ENCODE measurements at regions not wholly inside any gene's neighbourhood (a gene's known extent, or its start where the extent isn't known, plus 50 kb on each side); places are given as distances from the start of the nearest gene placed in this dataset.

DNA sequence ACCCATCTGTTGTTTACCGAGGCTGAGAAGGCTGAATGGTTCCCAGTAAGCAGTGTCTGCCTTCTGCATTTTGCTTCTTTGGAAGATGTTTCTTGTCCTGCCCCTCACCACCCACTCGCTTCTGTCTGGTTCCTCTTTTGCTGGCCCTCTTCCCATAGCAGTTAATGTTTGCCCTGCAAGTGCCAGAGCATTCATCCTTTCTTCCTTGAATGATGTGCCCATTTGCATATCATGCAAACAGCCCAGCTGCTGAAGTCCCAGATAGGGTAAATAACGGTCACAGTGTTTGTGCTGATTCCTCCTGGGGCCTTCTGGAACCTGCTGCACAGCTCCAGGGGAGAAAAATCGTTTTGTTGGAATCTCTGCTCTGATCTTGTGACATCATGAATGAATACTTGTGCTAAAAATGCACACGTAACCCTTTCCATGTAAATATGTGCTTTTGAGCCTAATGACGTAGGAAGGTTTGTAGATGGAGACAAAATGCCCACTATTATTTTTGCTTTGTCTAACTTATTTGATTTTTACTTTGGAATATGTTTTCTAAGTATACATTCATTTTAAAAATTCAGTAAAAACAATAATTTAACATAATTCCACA lies 381.0 kb downstream of the SOX2 start:
- DNase-seq = peak; percentile 7

DNA sequence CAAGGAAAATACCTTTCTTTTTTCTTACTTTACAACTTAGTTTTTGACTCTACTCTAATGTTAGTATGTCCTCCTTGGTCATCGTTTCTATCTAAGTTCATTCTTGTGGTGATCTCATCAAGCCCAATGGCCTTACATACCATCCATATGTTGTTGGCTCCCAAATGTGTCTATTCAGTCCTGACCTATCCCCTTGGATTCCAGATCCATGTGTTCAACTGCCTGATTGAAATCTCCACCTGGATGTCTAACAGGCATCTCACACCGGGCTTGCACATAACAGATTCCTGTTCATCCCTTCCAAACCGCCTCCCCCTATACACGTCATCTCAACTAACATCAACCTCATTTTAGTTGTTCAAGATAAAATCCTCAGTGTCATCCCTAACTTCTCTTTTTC lies 382.6 kb downstream of the SOX2 start:
- DNase-seq = no peak

DNA sequence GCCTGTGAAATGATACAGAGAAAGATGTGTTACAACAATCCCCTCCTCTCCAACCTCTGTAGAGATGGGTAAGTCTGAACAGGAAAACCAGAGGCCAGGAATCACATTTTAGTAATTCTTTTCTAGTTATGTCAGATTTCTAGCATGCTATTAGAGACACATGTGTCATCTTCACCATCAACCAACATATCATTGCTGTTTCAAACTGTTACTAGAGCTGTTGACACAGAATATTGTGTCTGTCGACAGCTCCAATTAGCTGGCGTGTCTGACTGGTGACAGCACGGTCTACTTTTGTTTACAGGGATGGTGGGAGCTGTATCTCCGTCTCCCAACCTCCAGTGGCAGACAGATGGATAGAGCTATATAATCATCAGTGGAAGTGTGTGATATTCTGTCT lies 393.2 kb downstream of the SOX2 start:
- DNase-seq = no peak

DNA sequence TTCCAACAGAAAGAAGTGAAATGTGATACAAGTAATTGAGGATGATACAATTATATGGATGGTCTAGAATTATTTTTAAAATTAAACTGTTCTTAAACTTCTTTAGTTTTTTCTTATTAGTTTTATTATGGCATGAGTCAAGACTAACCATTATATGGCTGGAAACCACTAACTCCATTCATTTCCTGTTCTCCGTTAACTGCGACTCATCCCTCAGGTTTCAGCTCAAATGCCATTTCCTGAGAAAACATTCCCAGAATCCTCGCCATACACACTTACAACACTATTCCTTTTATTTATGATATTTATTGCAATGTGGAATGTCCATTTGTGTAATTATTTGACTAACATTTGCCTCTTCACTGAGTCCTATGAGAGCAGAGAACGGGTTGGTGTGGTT lies 394.1 kb downstream of the SOX2 start:
- DNase-seq = no peak

- no peak for DNase-seq
These were observed 396.6 kb downstream of the SOX2 start for GRCh38 chr3:182108371-182108770.

- no peak for DNase-seq
These were observed 400.2 kb downstream of the SOX2 start for GRCh38 chr3:182111967-182112366.

GRCh38 chr3:182115328-182116015 lies 403.7 kb downstream of the SOX2 start:
- no peak for DNase-seq

DNA sequence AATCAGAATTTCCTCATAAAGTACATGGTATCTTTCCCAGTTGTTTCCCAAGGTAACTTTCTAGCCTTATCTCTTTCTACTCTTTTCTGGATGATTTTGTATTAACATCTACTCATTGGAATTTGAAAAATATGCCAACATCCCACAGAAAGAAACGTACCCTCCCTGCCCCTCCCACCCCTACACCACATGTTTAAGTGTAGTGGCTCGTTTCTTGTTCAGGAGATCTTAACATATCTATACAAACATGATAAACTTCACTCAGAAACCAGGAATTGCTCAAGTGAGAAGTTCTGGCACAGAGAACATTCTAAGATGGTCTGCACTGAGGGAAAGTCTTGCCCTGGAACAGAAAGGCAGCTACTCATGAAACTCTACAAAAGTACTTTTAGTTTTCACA lies 404.7 kb downstream of the SOX2 start:
- DNase-seq = no peak

DNA sequence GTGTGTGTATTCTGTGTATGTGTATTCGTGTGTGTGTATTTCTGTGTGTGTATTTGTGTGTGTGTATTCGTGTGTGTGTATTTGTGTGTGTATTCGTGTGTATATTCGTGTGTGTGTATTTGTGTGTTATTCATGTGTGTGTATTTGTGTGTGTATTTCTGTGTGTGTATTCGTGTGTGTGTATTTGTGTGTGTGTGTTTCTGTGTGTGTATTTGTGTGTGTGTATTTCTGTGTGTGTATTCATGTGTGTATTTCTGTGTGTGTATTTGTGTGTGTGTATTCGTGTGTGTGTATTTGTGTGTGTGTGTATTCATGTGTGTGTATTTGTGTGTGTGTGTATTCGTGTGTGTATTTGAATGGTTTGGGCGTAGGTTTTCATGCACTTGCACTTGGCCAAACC lies 405.4 kb downstream of the SOX2 start:
- no peak for DNase-seq

DNA sequence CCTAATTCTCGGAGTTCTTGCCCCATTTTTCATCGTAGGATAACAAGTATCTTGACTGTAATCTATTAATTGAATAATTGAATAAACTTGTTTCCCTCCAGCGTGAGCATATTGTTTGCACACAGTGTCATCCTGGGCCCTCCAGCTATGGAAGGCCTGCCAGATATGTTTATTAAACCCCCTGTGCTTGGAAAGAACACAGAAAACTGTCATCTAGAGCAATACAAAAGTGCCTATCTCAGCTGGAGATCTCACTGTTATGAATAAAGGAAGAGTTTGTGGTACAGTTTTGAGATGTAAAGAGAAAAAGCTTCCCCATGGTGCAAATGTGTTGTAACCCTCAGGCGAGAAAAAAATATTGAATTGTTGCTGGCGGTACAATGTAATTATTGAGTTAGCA lies 405.9 kb downstream of the SOX2 start:
- no peak for DNase-seq

- no peak for DNase-seq
These were observed 406.3 kb downstream of the SOX2 start for GRCh38 chr3:182118066-182118465.

GRCh38 chr3:182121401-182121800 lies 409.7 kb downstream of the SOX2 start:
- DNase-seq = no peak

GRCh38 chr3:182122779-182123178 lies 411.1 kb downstream of the SOX2 start:
- no peak for DNase-seq

GRCh38 chr3:182124187-182124586 lies 412.5 kb downstream of the SOX2 start:
- no peak for DNase-seq

DNA sequence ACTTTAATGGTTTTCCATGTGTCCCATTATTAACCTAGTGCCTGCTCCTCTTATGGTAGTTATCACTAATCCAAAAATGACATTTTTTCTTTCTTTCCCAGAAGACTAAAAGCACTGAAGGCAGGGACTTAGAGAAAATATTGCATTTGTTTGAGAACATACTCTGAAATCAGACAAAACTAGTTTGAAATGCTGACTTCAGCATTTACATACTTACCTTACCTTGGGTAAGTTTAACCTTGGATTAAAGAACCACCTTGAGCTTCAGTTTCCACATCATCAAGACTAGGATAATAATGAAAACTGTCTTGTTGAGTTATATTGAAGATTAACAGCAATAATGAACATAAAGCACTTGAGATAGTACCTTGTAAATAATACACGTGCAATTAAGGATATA lies 413.0 kb downstream of the SOX2 start:
- DNase-seq = no peak

DNA sequence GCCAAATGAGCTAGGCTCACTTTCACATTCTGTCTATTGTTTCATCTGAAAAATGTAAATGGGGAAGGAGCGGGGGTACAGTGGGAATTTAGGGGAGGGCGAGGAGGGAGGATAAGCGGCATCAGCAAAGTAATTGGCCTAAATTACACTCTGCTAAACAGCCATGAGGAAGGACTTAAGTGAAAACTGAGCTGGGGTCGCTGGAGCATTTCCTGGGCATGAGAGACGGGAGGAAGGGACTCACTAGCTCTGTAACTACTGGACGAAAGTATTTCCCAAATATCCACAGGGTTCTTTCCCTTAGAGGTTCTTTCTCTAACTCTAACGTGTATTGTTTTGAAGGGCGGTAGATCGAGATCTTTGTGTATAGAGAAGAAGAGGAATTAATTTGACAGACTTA lies 418.0 kb downstream of the SOX2 start:
- DNase-seq = no peak

DNA sequence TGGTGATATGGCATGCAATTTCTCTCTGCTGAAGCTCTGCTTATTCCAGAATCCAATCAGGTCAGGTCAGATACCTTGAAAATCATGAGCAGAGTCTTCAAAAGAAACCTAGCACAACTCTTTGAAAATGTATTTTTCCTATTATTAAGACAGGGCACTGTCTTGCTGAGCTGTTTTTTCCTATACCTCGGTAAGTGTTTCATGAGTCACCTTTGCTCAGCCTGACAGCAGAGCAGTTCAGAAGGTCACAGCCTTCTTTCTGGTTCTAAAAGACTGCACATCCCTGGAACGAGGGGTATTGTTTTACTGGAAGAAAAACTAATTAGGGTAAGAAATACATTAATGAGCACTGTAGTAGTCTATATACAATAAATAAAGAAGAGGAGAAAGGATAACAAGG lies 422.0 kb downstream of the SOX2 start:
- DNase-seq = no peak

DNA sequence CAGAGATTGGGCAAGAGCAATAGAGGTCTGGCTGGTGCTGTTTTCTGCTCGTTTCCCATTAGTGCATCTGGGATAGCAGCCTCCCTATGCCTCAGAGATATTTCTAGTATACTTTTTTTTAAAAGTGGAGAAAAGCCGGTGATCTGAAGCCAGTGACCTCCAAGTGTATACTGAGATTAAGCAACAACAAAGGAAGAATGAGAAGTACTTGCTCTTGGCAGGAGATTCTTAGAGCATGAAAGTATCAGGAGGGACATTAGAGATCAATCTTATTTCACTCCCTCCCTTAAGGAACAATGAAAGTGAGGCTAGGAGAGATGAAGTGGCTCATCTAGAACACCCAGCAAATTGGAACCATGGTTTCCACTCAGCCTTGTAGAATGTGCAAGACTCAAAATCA lies 423.3 kb downstream of the SOX2 start:
- DNase-seq = no peak

GRCh38 chr3:182136008-182136910 lies 424.5 kb downstream of the SOX2 start:
- DNase-seq = no peak

GRCh38 chr3:182138393-182138792 lies 426.7 kb downstream of the SOX2 start:
- DNase-seq = peak; percentile 37

DNA sequence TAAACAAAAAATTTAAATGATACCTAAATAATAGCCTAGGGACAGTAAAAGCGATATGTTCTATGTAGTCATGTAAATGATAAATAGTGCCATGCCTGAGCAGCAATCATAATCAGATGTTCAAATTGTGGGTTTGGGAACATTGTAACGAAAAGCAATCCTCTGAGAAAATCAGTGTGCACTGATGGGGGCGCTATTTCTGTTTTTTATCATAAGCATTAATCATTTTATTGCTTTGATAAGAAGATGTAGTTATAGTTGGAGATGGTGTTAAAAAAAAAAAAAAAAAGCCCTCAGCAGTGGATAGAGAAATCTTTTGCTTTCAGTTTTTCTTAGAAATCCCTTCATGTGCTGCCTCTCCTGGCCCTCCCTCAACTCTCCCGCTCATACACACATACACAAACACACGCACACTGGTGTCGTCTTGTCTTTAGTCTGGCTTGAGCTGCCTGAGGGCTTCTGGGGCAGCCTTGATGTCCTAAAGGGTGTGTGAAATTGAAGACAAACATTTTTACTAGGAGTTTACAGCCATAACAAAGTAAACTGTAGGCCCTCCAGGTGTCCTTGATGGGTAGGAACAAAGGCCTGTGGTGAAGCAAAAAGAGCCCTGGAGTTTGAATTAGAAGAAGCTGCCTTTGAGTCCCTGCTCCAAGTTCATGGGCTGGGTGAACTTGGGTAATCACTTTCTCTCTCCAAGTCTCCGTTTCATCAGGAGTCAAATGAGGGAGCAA lies 428.1 kb downstream of the SOX2 start:
- DNase-seq = no peak

GRCh38 chr3:182142928-182143327 lies 431.2 kb downstream of the SOX2 start:
- DNase-seq = no peak

- DNase-seq = no peak
These were observed 432.2 kb downstream of the SOX2 start for GRCh38 chr3:182143903-182144302.

Data from NCI-H1105 (cell line).